HepG2 (cell line): ENCODE measurements at regions not wholly inside any gene's neighbourhood (a gene's known extent, or its start where the extent isn't known, plus 50 kb on each side); places are given as distances from the start of the nearest gene placed in this dataset.
A peak's percentile ranks its signal among the peaks of the same experiment; 100 is the strongest.

Source experiments
- ATAC-seq: fragments of 200-7000 bp; cut with Tn5 transposase; 3 replicates; pipeline ENCODE4 v1.9.1; 2020; ENCODE audit warnings: mild to moderate bottlenecking, moderate library complexity
- BruUV-seq: library from RNA; stranded (reverse); fragments of 400-500 nt; replicated peaks from 2 replicates; lab custom pipeline; 2021; lab: Mats Ljungman, UMichigan
- CTCF ChIA-PET: fragments of 300-600 bp; formaldehyde crosslinking; extraction: SDS; loops from one replicate; lab custom pipeline; 2021; ENCODE audit warnings: low total read pairs, inconsistent platforms, low intra/inter-chr PET ratio; lab: Yijun Ruan, JAX
- POLR2A ChIA-PET: fragments of 350-600 bp; sonication (Branson Sonifier 250); formaldehyde crosslinking; loops from one replicate; lab custom pipeline; 2020; ENCODE audit warnings: antibody characterized with exemption, inconsistent platforms; lab: Yijun Ruan, JAX
- DNase-seq: peaks from one replicate; pipeline ENCODE4 v3.0.0-alpha.2; 2015; ENCODE audit warnings: low spot score
- FAIRE-seq: peaks from 3 replicates; lab custom pipeline; 2011; peaks lifted over from hg19 to GRCh38; lab: Jason Lieb, UNC
- H2AFZ ChIP-seq: one replicate; pipeline ENCODE4 v1.6.1; 2011; ENCODE audit warnings: low read length, inconsistent platforms
- H3K27ac ChIP-seq: fragments of 300-600 bp; 3 replicates; pipeline ENCODE4 v1.8.0; 2011; ENCODE audit warnings: mixed run types, mild to moderate bottlenecking, mixed read lengths, low read length, inconsistent platforms; ENCODE audit not compliant: insufficient read depth; ENCODE audit errors: extremely low read length
- H3K27me3 ChIP-seq, 2 experiments: fragments of 200-600 bp in 1 of 2; 2 replicates in 1 of 2; 3 replicates in 1 of 2; pipeline versions ENCODE4 v1.6.0 to v1.8.0; 2011; ENCODE audit warnings: low read length in 2 of 2, mild to moderate bottlenecking in 2 of 2, moderate library complexity in 2 of 2, inconsistent platforms in 1 of 2; ENCODE audit not compliant: insufficient read depth in 2 of 2, control insufficient read depth in 1 of 2
- H3K36me3 ChIP-seq, 2 experiments: fragments of 200-600 bp in 1 of 2; replicated peaks in 1 of 2; 2 replicates in 1 of 2; 3 replicates in 1 of 2; pipeline versions ENCODE4 v1.5.1 to v1.8.0; 2011; ENCODE audit warnings: low read length in 2 of 2, inconsistent platforms in 1 of 2; ENCODE audit not compliant: insufficient read depth in 2 of 2, control insufficient read depth in 1 of 2
- H3K4me1 ChIP-seq: 2 replicates; pipeline ENCODE4 v1.5.1; 2012; ENCODE audit warnings: low read length, inconsistent platforms; ENCODE audit not compliant: insufficient read depth
- H3K4me2 ChIP-seq: 2 replicates; pipeline ENCODE4 v1.6.0; 2011; ENCODE audit warnings: low read depth, low read length, inconsistent platforms
- H3K4me3 ChIP-seq, 3 experiments: fragments of 200-600 bp in 1 of 3; sonication (generic), shearing (Covaris generic) in 1 of 3; replicated peaks in 1 of 3; 2 replicates each; pipeline ENCODE4 v1.5.1; 2011 to 2016; ENCODE audit warnings: low read length in 3 of 3, inconsistent platforms in 2 of 3, low read depth in 2 of 3, mild to moderate bottlenecking in 2 of 3, control low read depth in 1 of 3, mixed read lengths in 1 of 3; ENCODE audit not compliant: insufficient read depth in 1 of 3
- H3K79me2 ChIP-seq: one replicate; pipeline ENCODE4 v1.6.1; 2011; ENCODE audit warnings: low read length, inconsistent platforms; ENCODE audit not compliant: insufficient read depth
- H3K9ac ChIP-seq: 2 replicates; pipeline ENCODE4 v1.6.0; 2011; ENCODE audit warnings: mild to moderate bottlenecking, low read depth, low read length, inconsistent platforms; ENCODE audit not compliant: insufficient read depth
- H3K9me3 ChIP-seq: 2 replicates; pipeline ENCODE4 v1.5.1; 2012; ENCODE audit warnings: mild to moderate bottlenecking, low read length
- H4K20me1 ChIP-seq: 2 replicates; pipeline ENCODE4 v1.6.0; 2011; ENCODE audit warnings: inconsistent platforms, mild to moderate bottlenecking, low read length, moderate library complexity; ENCODE audit not compliant: insufficient read depth
- FOXA3 ChIP-seq: IDR thresholded peaks from 2 replicates; pipeline ENCODE4 v1.6.1; 2016; ENCODE audit warnings: missing genetic modification reagents, missing compliant biosample characterization
- MIER2 ChIP-seq: IDR thresholded peaks from 2 replicates; pipeline ENCODE4 v1.6.1; 2016; ENCODE audit warnings: missing biosample characterization, missing genetic modification reagents
- NFE2L2 ChIP-seq: fragments of 150-350 bp; IDR thresholded peaks from 2 replicates; pipeline ENCODE4 v1.6.1; 2014; ENCODE audit warnings: low read length
- STAT5B ChIP-seq: sonication (generic); formaldehyde crosslinking; IDR thresholded peaks from 2 replicates; pipeline ENCODE4 v1.4.0; 2020; ENCODE audit warnings: missing genetic modification reagents
- TEAD3 ChIP-seq: optimal IDR thresholded peaks from 2 replicates; pipeline ENCODE3; 2016; ENCODE audit warnings: borderline replicate concordance
- WGBS: methylation state at CpG from one replicate; pipeline ENCODE4 v1.1.6; 2017; ENCODE audit warnings: low lambda C conversion rate; 5-methylcytosine and 5-hydroxymethylcytosine counted together
- in situ Hi-C: cut with HindIII; loops from 2 replicates; pipeline ENCODE4 v1.10.0; 2017; ENCODE audit warnings: low pct_unique_long_range_greater_than_20kb; ENCODE audit not compliant: extremely low pct_ligation_motif_present
- intact Hi-C: fragments of 100-400 bp; cut with micrococcal nuclease; formaldehyde crosslinking; loops from one replicate; pipeline ENCODE4 v1.10.0; 2022; ENCODE audit not compliant: unreplicated experiment
- TF ChIP-seq, protein P1 (sequence below): sonication (generic); formaldehyde crosslinking; IDR thresholded peaks from 2 replicates; pipeline ENCODE4 v1.5.1; 2020; ENCODE audit warnings: mild to moderate bottlenecking, missing genetic modification reagents

DNA sequence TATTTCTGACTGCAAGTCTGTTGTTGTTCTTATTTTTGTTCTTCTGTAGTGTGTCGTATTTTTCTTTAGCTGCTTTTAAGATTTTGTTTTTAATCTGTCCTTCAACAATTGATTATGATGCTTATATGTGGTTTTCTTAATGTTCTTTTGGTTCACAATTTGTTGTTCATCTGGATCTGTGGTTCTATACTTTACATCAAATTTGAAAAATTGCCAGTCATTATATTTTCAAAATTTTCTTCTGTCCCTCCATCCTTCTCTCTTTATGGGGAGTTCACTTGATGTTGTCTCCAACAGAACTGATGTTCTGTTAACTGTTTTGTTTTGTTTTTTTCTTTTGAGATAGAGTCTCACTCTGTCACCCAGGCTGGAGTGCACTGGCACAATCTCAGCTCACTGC lies 378.5 kb upstream of the CD180 start:
- H3K4me2 ChIP-seq, result no peak overlapping the region
- H3K27me3 ChIP-seq, result no peaks in the 10 kb centered on the region
- ChIA-PET POLR2A (interaction anchor here (0.6 kb wide), 1 partner anchor 31 kb away, joined by 3 read pairs; no protein-coding TSS in a partner anchor), CTCF (no interaction called here)
- no peak overlapping the region for H3K27ac ChIP-seq
- no peaks in the 10 kb centered on the region for H3K79me2 ChIP-seq
- no peaks in the 10 kb centered on the region for H3K36me3 ChIP-seq
- no peak for FAIRE-seq
- no peak overlapping the region for H3K9ac ChIP-seq
- H2AFZ ChIP-seq, result no peak overlapping the region
- H4K20me1 ChIP-seq, result no peaks in the 10 kb centered on the region
- no peaks in the 10 kb centered on the region for H3K4me1 ChIP-seq
- in situ Hi-C loops, result no loop called here
- DNase-seq, result no peak
- TF ChIP-seq NFE2L2 (peak; percentile 53; the same call in 1 of the 2 replicates), TEAD3 (CRISPR knock-in tag) (no peak)
- 14% methylated on average over 1 of the region's 1 CpG for WGBS
- H3K9me3 ChIP-seq, result no peaks in the 10 kb centered on the region
- H3K4me3 ChIP-seq, result no peak overlapping the region
- BruUV-seq, result no TSS peak
- ATAC-seq, result no peak
- intact Hi-C loops, result no loop called here

DNA sequence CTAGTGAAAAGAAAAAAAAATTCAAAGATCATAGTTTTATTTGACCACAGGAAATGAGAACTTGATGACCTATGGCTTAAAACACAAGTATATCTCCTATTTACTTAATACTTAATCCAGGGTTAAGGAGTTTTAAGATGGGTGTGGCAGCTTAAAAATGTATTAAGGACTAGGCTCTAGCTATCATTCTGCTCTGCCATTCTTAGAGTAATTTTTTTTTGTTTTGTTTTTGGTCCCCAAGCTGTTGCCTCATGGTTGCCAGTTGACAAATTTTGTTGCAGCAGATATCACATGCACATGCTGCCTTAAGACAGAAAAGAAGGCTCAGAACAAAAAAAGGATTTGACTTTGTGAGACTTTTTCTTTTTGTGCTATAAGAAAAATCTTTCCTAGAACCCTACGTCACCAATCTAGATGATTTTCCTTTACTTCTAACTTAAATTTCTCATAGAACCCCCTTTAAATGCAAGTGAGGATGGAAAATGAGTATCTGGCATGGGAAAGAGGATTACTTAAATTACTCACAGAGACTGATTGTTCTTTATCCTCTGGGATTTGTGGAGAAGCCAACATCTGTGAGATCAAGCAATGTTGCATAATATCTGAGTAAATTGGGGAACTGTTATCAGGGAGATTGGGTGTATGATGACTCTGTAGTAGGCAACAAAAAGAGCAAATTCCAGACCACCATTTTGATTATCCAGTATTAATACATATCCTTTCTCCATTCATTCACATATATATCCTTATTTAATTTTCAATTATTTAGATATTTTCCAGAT lies 364.7 kb upstream of the CD180 start:
- H3K36me3 ChIP-seq, result no peaks in the 10 kb centered on the region
- H3K9me3 ChIP-seq, result peaks cover 8% of the 10 kb centered on the region; the same call in 1 of the 2 replicates
- FAIRE-seq (no peak), ATAC-seq (no peak), DNase-seq (no peak)
- no peak overlapping the region for H3K27ac ChIP-seq
- in situ Hi-C loops, result no loop called here
- H2AFZ ChIP-seq, result no peak overlapping the region
- ChIA-PET CTCF (no interaction called here), POLR2A (no interaction called here)
- H3K9ac ChIP-seq, result no peak overlapping the region
- no peaks in the 10 kb centered on the region for H3K79me2 ChIP-seq
- H3K4me2 ChIP-seq, result no peak overlapping the region
- no peaks in the 10 kb centered on the region for H3K27me3 ChIP-seq
- no peak overlapping the region for H3K4me3 ChIP-seq
- 59% methylated on average over 1 of the region's 1 CpG for WGBS
- intact Hi-C loops, result no loop called here
- H4K20me1 ChIP-seq, result no peaks in the 10 kb centered on the region
- BruUV-seq, result no TSS peak
- TF ChIP-seq FOXA3 (CRISPR knock-in tag), result no peak
- no peak for TF ChIP-seq MIER2 (CRISPR knock-in tag)
- TF ChIP-seq, protein P1, sequence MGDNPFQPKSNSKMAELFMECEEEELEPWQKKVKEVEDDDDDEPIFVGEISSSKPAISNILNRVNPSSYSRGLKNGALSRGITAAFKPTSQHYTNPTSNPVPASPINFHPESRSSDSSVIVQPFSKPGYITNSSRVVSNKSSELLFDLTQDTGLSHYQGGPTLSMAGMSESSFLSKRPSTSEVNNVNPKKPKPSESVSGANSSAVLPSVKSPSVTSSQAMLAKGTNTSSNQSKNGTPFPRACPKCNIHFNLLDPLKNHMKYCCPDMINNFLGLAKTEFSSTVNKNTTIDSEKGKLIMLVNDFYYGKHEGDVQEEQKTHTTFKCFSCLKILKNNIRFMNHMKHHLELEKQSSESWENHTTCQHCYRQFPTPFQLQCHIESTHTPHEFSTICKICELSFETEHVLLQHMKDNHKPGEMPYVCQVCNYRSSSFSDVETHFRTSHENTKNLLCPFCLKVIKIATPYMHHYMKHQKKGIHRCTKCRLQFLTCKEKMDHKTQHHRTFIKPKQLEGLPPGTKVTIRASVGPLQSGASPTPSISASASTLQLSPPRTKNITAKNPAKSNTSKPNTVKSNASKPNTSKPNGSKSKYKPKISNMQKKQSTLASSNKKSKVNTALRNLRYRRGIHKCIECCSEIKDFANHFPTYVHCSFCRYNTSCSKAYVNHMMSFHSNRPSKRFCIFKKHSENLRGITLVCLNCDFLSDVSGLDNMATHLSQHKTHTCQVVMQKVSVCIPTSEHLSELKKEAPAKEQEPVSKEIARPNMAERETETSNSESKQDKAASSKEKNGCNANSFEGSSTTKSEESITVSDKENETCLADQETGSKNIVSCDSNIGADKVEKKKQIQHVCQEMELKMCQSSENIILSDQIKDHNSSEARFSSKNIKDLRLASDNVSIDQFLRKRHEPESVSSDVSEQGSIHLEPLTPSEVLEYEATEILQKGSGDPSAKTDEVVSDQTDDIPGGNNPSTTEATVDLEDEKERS, result no peak
- TF ChIP-seq STAT5B (CRISPR knock-in tag), result no peak
- no peaks in the 10 kb centered on the region for H3K4me1 ChIP-seq
